GM08714 (cell line): ENCODE measurements at regions not wholly inside any gene's neighbourhood (a gene's known extent, or its start where the extent isn't known, plus 50 kb on each side); places are given as distances from the start of the nearest gene placed in this dataset.

Experiments
- H3K4me3 ChIP-seq: fragments of 200-500 bp; sonication (Bioruptor generic); 2 replicates; pipeline ENCODE4 v1.5.1; 2014; ENCODE audit warnings: mild to moderate bottlenecking, low read length, inconsistent platforms
- ZNF274 ChIP-seq: IDR thresholded peaks from 2 replicates; pipeline ENCODE4 v1.6.1; 2012; ENCODE audit warnings: mild to moderate bottlenecking, low read depth, low read length

GRCh38 chr12:61823102-61823501 is 437.1 kb upstream of the USP15 start:
- TF ChIP-seq ZNF274: no peak
- no peak overlapping the region for H3K4me3 ChIP-seq

GRCh38 chr12:61846765-61847164 is 413.4 kb upstream of the USP15 start:
- TF ChIP-seq ZNF274: no peak
- H3K4me3 ChIP-seq: no peak overlapping the region

- no peak for TF ChIP-seq ZNF274
- no peak overlapping the region for H3K4me3 ChIP-seq
Observed at GRCh38 chr12:61848893-61849292, 411.3 kb upstream of the USP15 start.

GRCh38 chr12:61853945-61854344 is 406.3 kb upstream of the USP15 start:
- TF ChIP-seq ZNF274: no peak
- H3K4me3 ChIP-seq: no peak overlapping the region

- H3K4me3 ChIP-seq: no peak overlapping the region
- TF ChIP-seq ZNF274: no peak
Observed at GRCh38 chr12:61854902-61855301, 405.3 kb upstream of the USP15 start.

GRCh38 chr12:61857968-61858367 is 402.2 kb upstream of the USP15 start:
- TF ChIP-seq ZNF274: no peak
- H3K4me3 ChIP-seq: no peak overlapping the region

GRCh38 chr12:61860451-61860850 is 399.8 kb upstream of the USP15 start:
- H3K4me3 ChIP-seq: no peak overlapping the region
- TF ChIP-seq ZNF274: no peak

- TF ChIP-seq ZNF274: no peak
- H3K4me3 ChIP-seq: no peak overlapping the region
Observed at GRCh38 chr12:61862986-61863385, 397.2 kb upstream of the USP15 start.

GRCh38 chr12:61863811-61864210 is 396.4 kb upstream of the USP15 start:
- no peak for TF ChIP-seq ZNF274
- H3K4me3 ChIP-seq: no peak overlapping the region

GRCh38 chr12:61869796-61870195 is 390.4 kb upstream of the USP15 start:
- TF ChIP-seq ZNF274: no peak
- no peak overlapping the region for H3K4me3 ChIP-seq

GRCh38 chr12:61870658-61871484 is 389.3 kb upstream of the USP15 start:
- H3K4me3 ChIP-seq: no peak overlapping the region
- no peak for TF ChIP-seq ZNF274

GRCh38 chr12:61871485-61871810 is 388.8 kb upstream of the USP15 start:
- no peak overlapping the region for H3K4me3 ChIP-seq
- no peak for TF ChIP-seq ZNF274

- TF ChIP-seq ZNF274: no peak
- no peak overlapping the region for H3K4me3 ChIP-seq
Observed at GRCh38 chr12:61879229-61879628, 381.0 kb upstream of the USP15 start.

- TF ChIP-seq ZNF274: no peak
- H3K4me3 ChIP-seq: no peak overlapping the region
Observed at GRCh38 chr12:61880186-61880585, 380.0 kb upstream of the USP15 start.

GRCh38 chr12:61891632-61892031 is 368.6 kb upstream of the USP15 start:
- no peak for TF ChIP-seq ZNF274
- no peak overlapping the region for H3K4me3 ChIP-seq

- TF ChIP-seq ZNF274: no peak
- H3K4me3 ChIP-seq: no peak overlapping the region
Observed at GRCh38 chr12:61894168-61894567, 366.0 kb upstream of the USP15 start.

GRCh38 chr12:61896436-61896835 is 363.8 kb upstream of the USP15 start:
- no peak for TF ChIP-seq ZNF274
- H3K4me3 ChIP-seq: no peak overlapping the region
